Activated T-cell treated with anti-CD3 and anti-CD28 coated beads, Interleukin-2, amount 50 U/mL, for 1 hour (primary cell): ENCODE measurements at regions not wholly inside any gene's neighbourhood (a gene's known extent, or its start where the extent isn't known, plus 50 kb on each side); places are given as distances from the start of the nearest gene placed in this dataset.
"Not testable (repeated sequence)": the region's sequence is repeated elsewhere in the genome, so short reads cannot be mapped to it uniquely, and the experiment has no call there.

ENCODE experiments used
- DNase-seq: peaks from one replicate; pipeline ENCODE4 v3.0.0-alpha.2; 2020

DNA sequence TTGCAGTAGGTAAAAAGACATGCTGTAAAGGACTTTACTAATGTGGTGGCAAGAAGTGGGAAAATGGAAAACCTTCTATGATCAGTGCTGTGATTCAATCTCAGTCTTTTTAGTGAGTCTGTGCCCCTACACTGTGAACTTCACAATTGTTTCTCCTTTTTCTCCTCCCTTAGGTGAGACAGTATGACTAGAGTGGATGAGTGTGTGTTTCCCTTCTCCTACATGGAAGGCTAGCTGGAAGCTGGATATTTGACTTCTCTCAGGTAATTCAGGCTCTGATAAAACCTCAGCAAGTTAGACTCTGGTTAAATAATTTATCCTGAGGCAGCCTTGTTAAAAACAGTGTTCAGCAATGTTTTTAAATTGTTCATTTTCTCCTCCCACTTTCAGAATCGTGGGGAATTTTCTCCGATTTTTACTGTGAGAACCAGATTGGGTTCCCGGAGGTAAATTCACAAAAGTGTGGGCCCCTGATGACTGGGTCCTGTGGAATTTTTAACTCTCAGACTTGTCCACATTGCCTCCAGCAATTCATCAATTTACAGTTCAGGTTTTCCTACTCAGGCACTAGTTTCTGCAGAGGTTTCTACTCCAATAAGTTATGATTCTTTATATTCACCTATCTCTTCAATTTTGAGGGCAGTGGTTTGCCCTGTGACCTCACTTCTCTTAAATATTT lies 149.1 kb upstream of the PIK3R1 start:
- DNase-seq: no peak

DNA sequence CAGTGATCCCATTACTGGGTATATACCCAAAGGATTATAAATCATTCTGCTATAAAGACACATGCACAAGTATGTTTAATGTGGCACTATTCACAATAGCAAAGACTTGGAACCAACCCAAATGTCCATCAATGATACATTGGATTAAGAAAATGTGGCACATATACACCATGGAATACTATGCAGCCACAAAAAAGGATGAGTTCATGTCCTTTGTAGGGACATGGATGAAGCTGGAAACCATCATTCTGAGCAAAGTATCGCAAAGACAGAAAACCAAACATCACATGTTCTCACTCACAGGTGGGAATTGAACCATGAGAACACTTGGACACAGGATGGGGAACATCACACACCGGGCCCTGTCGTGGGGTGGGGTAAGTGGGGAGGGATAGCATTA lies 150.2 kb upstream of the PIK3R1 start:
- DNase-seq: not testable (repeated sequence)

DNA sequence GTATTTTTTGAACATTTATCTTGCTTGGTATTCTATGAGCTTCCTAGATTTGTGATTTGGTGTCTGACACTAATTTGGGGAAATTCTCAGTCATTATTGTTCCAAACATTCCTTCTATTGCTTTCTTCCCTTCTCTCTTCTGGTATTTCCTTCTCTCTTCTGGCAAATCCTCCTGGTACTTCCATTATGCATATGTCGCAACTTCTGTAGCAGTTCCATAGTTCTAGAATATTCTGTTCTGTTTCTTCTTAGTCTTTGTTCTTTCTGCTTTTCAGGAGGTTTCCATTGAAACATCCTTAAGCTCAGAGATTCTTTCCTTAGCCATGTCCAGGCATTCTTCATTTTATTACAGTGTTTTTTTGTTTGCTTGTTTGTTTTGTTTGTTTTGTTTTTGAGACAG lies 155.2 kb upstream of the PIK3R1 start:
- no peak for DNase-seq

DNA sequence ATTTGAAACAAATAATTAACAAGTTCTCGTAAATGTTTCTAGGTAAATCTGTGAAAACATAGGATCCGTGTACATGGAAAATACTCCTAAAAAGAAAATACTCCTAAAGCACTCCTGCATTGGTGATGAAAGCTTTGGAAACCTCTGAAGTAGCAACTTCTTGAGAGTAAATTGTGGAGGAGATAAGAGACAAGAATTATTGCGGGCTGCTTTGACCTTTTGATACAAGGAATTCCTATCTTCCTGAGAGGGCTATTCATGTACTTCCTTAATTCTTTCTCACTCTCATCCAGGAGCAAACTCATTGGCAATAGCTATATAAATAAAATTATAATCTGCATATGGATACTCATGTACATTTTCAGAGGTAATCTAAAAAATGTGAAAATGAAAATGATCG lies 158.4 kb upstream of the PIK3R1 start:
- no peak for DNase-seq

DNA sequence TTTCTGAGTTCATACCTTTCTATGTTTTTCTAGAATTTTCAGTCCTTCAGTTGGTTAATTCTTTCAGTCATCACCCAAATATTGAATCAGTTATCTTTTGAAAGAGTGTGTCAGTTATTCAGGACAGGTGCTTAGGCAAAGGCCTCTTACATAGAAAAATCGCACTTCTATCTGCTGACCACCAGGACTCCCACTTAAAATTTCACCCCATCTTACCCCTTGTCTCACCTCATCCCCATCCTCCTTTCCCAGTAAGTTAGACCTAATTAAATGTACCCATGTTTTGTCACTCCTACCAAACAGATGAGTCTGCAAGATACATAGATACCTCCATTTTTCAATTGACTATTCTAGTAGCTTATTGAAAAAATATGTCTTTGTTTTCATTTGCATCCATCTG lies 159.9 kb upstream of the PIK3R1 start:
- DNase-seq: no peak

DNA sequence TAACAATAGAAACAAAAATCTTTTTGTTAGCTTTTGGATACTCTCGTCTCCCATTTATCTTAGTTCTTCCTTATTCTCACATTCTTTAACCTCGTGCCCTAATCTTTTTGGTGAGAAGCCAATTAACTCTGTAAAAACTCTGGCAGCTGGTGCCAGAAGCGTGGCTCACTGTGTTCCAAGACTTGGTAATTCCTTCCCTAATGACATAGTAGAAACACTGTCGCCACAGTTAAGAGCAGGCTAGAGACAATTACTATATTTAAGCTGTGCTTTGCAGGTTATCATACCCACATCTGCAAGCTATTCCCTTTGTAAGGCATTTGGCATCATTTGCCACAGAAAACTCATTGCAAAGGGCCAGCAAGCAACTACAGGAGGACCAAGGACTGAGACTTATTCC lies 160.9 kb upstream of the PIK3R1 start:
- no peak for DNase-seq

DNA sequence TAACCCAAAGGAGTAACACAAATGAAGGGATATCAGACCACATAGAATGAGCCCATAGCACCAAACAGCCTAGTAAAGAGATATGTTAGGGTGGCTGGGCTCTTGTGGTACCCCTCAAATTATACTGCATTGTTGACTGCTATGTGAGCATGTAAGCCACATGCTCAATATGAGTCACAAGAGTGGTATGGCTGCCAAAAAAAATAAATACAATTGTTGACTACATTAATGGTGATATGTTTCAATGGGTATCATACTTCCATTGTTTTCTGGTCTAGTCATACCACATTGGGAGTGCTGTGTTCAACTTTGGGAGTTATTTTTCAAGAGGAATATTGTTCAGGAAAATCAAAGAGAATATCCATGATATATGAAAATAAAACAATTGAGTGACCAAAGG lies 162.4 kb upstream of the PIK3R1 start:
- DNase-seq: no peak

DNA sequence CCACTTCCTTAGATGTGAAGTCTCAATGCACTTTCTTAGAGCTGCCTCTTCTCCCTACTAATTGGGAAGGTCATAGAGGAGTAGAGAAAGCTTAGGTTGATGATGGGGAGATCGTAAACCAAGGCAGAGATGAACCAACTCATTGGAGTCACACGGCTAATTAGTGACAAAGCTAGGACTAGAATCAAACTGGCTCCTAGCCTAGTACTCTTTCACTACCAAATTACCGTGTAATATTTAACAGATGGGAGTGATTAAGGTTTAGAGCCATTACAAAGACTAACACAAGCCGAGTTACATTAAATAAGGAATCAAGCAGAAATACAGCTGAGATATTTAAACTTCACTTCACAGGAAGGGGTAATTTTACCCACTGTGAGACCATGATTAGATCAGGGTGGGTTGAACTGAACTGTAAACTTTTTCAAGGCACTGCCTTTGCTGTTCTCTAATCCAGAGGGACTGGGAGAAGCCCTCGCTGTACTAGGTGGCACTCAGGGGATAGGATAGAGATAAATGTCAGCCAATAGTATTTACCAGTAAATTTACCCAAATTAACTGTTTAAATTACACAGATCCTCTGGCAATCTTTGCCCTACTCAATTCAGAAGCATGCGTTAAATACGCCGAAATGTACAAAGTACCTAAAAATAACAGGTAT lies 166.4 kb upstream of the PIK3R1 start:
- no peak for DNase-seq

DNA sequence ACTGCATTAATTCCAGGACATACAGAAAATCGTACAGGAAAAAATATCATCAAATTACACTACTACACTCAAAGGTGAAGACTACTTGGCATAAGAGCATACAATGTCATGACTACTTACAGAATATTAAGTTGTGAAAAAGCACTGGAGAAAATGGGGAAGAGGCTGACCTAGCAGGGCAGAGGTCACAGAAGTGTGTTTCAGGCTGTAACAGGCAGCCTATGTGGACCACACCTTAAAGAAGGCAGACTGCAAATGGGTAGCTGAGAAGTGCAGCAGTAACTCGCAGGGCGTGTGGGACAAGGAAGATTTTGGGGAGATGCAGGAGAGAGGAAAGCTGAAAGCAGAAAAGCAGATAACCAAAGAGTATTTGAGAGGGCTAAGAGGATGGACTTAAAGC lies 167.0 kb upstream of the PIK3R1 start:
- DNase-seq: no peak

DNA sequence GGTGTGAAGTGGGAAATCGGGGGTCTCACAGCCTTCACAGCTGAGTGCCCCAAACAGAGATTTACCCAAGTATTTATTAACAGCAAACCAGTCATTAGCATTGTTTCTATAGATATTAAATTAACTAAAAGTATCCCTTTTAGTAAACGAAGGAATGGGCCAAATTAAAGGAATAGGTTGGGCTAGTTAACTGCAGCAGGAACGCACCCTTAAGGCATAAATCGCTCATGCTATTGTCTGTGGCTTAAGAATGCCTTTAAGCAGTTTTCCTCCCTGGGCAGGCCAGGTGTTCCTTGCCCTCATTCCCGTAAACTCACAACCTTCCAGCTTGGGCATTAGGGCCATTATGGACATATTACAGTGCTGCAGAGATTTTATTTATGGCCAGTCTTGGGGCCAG lies 167.5 kb upstream of the PIK3R1 start:
- DNase-seq: not testable (repeated sequence)

DNA sequence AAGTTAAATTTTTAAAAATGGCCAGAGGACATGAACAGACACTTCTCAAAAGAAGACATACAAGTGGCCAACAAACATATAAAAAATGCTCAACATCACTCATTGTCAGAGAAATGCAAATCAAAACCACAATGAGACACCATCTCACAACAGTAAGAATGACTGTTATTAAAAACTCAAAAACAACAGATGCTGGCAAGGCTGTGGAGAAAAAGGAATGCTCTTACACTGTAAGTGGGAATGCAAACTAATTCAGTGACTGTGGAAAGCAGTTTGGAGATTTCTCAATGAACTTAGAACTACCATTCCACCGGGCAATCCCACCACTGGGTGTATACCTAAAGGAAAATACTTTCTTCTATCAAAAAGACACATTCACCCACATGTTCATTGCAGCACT lies 168.5 kb upstream of the PIK3R1 start:
- DNase-seq: no peak

DNA sequence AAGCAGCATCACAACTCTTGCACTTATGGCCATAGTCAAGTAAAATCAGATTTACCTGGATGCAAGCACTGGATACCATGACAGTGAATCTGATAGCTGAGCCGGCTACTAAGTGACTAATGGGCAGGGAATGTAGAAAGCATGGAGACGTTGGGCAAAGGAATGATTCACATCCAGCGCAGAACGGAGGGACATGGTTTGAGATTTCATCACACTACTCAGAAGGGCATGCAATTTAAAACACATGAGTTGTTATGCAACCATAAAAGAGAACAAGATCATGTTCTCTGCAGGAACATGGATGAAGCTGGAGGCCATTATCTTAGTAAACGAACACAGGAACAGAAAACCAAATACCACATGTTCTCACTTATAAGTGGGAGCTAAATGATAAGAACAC lies 169.1 kb upstream of the PIK3R1 start:
- DNase-seq: no peak

DNA sequence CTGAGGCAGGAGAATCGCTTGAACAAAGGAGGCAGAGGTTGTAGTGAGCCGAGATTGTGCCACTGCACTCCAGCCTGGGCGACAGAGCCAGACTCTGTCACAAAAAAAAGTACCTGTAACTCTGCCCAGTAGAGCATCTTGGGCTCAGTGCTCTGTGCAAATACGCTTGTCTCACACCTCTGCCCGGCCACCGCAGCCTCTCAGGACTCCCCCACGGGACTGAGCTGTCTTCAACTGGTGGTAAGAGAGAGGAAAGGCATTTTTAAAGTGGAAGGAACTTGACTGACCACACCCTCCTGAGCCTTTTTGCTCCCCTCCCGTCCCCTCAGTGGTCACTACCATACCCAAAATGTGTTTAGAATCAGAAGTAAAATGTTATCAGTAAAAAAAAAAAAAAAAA lies 174.3 kb upstream of the PIK3R1 start:
- DNase-seq: no peak

DNA sequence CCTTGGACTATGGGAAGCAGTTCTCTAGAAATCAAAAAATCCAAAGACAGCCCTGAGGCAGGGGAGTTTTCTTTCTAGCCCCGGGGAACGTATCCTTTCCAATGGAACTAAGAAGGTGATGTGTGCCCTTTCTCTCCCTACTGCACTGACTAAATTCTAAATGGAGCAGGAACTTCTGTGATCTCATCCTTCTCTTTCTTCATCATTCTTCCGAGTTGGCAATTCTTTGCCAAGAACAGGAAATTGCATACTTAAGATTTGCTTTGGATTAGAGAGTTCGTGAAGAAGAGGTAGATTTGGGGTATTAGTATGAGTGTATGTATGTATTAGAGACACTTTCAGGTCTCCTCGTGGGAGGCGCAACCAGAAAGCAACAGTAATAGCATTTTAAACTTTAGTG lies 178.0 kb upstream of the PIK3R1 start:
- no peak for DNase-seq

DNA sequence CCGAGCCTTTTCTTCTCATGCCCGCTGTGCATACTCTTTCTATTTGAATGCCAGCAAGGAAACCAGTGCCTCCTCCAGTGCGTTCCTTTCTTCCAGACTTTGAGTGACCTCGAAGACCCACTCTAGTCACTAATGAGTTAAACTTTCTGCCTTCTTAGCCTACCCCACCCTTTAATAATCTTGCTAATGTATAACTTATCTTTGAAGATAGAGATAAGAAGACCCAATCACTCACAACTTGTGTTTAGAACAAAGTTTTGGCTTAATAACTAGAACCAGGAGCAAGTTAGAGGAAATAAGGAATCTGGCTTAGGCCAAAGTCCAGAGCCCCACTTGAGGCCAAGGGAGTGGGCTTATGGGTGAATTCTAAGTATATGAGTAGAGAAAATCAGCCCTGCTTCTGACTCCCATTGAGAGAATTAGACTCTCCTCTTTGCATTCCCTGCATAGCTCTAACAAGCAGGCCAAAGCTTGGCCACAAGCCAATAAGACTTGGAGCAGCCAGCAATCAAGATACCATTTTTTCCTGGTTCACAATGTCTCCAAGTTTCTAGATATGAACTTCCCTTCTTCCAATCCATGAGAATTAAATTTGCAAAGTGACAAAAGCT lies 181.5 kb upstream of the PIK3R1 start:
- no peak for DNase-seq

DNA sequence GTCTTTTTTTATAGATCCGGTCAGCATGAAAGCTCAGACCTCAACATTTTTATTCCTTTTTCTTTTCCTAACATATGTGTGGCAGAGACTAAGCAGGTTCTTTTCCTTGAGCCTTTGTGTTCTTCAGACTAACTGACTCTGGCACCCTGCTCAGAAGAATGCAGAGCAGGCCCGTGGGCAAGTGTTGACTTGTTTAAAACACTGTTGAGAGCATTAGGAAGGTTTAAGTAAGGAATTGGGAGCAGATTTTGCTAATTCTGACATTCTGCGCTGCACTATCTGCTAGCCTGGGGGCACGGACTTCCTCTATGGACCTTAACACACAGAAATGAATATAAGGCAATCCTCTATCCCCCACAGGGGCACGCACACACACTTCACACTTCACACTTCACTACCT lies 182.5 kb upstream of the PIK3R1 start:
- no peak for DNase-seq

DNA sequence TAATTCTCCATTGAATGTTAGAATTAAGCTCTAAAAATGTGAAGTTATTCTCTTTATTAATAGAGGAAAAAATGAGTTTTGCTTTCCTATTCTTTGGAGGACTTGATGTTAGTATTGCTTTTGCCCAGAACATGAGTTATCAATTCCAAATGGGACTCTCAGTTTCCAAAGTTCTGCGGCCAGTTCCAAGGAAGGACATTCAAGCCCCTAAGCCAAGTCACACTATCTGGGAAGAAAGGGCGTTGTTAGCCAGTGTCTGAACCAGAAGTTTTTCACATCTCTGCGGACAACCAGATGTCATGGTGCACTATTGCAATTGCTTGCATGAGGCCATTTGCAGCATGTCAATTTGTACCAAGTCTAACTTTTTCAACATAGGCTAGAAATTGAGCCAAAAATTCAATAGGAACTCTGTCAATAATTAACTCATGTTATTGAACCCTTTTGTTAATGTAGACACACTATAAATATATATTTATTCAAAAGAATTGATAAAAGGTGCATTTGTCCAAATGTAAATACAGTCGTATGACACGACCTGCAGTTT lies 183.3 kb upstream of the PIK3R1 start:
- DNase-seq: no peak

DNA sequence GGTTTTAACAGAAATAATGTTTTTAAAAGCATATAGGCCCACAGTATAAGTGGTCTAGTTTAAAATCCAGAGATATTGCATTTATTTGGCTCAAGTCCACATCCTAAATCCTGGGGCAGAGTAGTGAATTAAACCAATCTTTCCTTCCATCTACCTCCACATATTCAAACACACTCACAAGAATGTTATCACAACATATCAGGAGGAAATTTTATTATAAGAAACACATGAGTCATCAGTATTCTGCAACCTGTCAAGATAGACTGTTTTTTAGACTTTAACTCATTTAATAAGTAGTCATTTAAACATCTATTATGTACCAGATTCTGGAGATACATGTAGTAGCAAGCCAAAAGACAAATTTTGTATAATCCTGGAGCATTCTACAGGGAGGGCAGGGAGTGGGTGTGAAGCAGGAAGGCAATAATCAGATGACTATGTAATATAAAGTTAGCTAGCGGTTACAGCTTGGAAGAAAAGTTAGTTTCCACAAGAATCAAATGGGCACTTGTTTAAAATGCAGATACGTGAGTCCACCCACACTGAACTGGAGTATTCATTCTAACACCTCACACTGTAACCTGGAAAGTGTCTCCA lies 187.3 kb upstream of the PIK3R1 start:
- no peak for DNase-seq

DNA sequence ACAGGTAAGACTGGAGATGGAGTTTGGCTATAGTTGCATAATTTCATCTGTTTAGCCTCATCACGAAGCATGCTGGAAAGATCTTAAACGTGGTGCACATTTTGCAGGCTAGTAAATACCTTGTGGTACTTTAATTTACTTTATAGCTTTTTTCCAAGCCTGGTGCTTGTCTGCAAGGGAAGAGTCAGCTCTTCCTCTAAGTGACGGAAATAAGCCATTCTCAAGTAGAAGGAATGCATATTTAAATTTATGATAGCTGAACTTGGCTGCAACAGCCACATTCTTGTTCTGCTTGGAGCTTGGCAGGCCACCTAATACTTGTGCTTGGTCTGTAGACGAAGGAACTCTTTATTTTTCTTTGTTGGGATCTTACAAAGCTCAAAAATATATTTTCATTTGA lies 188.0 kb upstream of the PIK3R1 start:
- DNase-seq: no peak

DNA sequence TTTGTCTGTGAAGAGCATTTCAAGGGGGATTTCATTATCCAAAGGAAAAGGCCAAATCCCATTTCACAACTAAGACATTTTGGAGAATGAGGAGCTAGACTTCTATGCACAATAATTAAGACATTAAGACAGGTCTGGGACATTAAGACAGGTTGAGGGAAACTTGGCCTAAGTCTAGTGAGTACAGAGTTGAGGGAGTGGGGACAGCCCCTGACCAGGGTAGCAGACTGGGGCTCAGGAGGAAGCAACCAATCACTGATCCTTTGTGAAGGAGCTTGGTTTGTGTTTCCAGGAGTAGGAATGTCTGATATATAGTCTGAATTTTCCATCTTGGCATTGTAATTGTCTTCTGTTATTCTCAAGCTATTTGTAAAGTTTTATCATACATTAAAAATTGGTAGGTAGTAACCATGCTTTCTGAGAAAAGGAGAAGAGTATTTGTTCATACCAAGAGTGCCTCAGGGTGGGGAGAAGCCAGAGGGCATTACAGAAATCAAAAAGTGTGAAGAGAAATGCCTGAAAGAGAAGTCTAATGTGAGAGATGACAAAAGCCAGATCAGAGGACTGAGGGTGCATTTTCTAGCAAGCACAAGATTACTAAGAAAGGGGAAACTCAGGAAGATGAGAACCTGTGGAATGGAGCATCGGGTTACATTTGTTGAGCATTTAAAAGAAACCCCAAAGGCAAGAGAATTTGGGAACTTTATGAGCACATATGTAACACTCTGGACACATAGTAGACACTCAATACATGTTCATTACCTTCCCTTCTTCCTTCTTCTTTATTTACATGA lies 189.3 kb upstream of the PIK3R1 start:
- no peak for DNase-seq

DNA sequence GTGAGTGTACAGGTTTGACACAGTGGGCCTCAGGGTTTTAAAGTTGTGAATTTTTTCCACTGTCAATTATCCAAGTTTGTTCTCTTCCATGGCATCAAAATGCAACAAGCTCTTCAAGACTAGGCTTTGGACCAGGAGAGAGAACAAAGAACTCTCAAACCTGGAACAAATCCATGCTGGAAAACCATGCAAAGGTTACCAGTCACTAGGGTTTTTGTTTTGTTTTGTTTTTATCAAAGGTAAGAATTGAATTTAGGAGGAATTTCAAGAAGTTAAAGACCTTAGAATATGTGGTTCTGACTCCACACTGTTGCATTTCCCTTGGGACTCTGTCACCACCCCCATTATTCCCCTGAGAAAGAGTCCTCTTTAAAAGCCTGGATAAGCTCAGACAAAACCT lies 191.1 kb upstream of the PIK3R1 start:
- DNase-seq: no peak

DNA sequence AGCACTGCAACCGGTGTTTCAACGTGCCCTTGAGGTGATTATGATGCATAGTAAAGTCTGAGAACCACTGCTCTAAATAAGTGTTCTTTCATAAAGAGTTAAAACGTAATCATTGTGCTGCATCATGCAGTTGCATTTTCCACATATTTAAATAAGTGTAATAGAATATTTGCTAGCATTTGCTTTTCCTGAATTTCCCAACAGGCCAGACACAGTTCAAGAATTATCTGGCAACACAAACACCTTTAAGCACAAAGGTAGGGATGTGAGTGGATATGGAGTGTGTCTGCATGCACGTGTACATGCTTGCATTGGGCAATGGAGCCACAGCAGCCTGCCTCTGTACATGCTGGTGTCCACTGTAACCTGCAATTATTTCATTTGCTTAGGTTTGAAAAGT lies 193.6 kb upstream of the PIK3R1 start:
- no peak for DNase-seq

DNA sequence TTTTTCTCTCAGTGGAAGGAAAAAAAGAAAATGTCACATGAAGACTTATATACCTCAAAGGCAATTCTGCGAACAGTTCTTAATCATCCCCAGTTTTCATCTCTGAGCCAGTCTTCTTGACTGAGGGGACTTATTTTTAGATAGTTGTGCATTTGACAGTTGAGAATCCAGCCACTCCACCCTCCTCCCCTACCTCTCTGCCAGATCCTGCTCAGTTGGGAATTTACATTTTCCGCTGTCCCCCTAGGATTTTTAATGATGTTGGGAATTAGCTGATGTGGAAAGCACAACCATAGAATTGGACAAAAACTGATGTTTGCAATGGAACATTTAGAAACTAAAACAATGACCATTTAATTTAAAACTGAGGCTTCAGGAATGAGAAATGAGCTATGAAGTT lies 194.3 kb upstream of the PIK3R1 start:
- no peak for DNase-seq
